ENCODE measurements at regions not wholly inside any gene's neighbourhood (a gene's known extent, or its start where the extent isn't known, plus 50 kb on each side); places are given as distances from the start of the nearest gene placed in this dataset.

- in situ Hi-C loops (cut with MboI), result no loop called here
- H3K4me3 ChIP-seq, result no peak overlapping the region
- CTCF ChIA-PET (ENCODE audit: low intra/inter-chr PET ratio), result no interaction called here
- H3K9me3 ChIP-seq (replicated peaks; ENCODE audit: control insufficient read depth, insufficient read depth, low read depth, low read length), result no peaks in the 10 kb centered on the region
- H3K9ac ChIP-seq (ENCODE audit: insufficient read depth in 1 of 2, low read depth in 2 of 2, low read length in 2 of 2), result no peak overlapping the region
- no peaks in the 10 kb centered on the region for H3K79me2 ChIP-seq (ENCODE audit: control insufficient read depth, insufficient read depth, low read length)
- intact Hi-C loops (cut with micrococcal nuclease), result no loop called here
- H4K20me1 ChIP-seq (replicated peaks; ENCODE audit: control insufficient read depth, insufficient read depth, low read length), result no peaks in the 10 kb centered on the region
- TF ChIP-seq ZNF398 (CRISPR knock-in tag; IDR thresholded peaks at IDR 0.05), result no peak
- no peak overlapping the region for H3K27ac ChIP-seq (ENCODE audit: extremely low read depth, low read depth, low read length)
- no peak for FAIRE-seq
- H2AFZ ChIP-seq (ENCODE audit: low read depth, low read length), result no peak overlapping the region
- no peaks in the 10 kb centered on the region for H3K36me3 ChIP-seq (ENCODE audit: control insufficient read depth, insufficient read depth, low read length)
- BruUV-seq (replicated peaks), result no TSS peak
- no peaks in the 10 kb centered on the region for H3K27me3 ChIP-seq (ENCODE audit: control insufficient read depth in 2 of 2, insufficient read depth in 2 of 2, low read length in 2 of 2)
- H3K9me1 ChIP-seq (ENCODE audit: control insufficient read depth, insufficient read depth, low read length), result no peaks in the 10 kb centered on the region
- no peak for ATAC-seq
- POLR2A ChIA-PET, result no interaction called here
- no peak overlapping the region for H3K4me2 ChIP-seq (ENCODE audit: insufficient read depth, low read length)
- H3K4me1 ChIP-seq (replicated peaks in 1 of 2; ENCODE audit: control insufficient read depth in 2 of 2, insufficient read depth in 2 of 2, low read length in 2 of 2), result no peaks in the 10 kb centered on the region
- DNase-seq (ENCODE audit: extremely low read depth in 1 of 4, low spot score in 3 of 4), result no peak
Observed at GRCh38 chr3:162780313-162780712, 1283.7 kb downstream of the OTOL1 start.

- no peak for DNase-seq (ENCODE audit: extremely low read depth in 1 of 4, low spot score in 3 of 4)
- no TSS peak for BruUV-seq (replicated peaks)
- no peak for TF ChIP-seq HES1 (IDR thresholded peaks at IDR 0.05; ENCODE audit: low read depth)
- TF ChIP-seq PTTG1 (tag; IDR thresholded peaks at IDR 0.05; ENCODE audit: low read depth), result no peak
- TF ChIP-seq ZNF354B (CRISPR knock-in tag; IDR thresholded peaks at IDR 0.05), result no peak
- TF ChIP-seq RHOXF2B (CRISPR knock-in tag; conservative IDR thresholded peaks at IDR 0.05), result no peak
- TF ChIP-seq CTBP1 (IDR thresholded peaks at IDR 0.05; ENCODE audit: borderline replicate concordance), result no peak
- no peak for TF ChIP-seq POLR2G (IDR thresholded peaks at IDR 0.05; ENCODE audit: low read depth, low read length)
- TF ChIP-seq ZNF512 (tag; IDR thresholded peaks at IDR 0.05), result no peak
- TF ChIP-seq NR0B1 (IDR thresholded peaks at IDR 0.05; ENCODE audit: partially characterized antibody), result no peak
- no peak for TF ChIP-seq FOSL1 (tag; conservative IDR thresholded peaks at IDR 0.05)
- no peak for TF ChIP-seq EWSR1 (IDR thresholded peaks at IDR 0.05; ENCODE audit: borderline replicate concordance, low read depth, partially characterized antibody)
Observed at GRCh38 chr3:162799910-162800309, 1303.3 kb downstream of the OTOL1 start.

More at GRCh38 chr3:162799910-162800309, 1303.3 kb downstream of the OTOL1 start:
- Histone ChIP-seq H3K9me3 (replicated peaks; ENCODE audit: control insufficient read depth, insufficient read depth, low read depth, low read length) (no peaks in the 10 kb centered on the region), H3K9me1 (ENCODE audit: control insufficient read depth, insufficient read depth, low read length) (no peaks in the 10 kb centered on the region), H3K36me3 (ENCODE audit: control insufficient read depth, insufficient read depth, low read length) (no peaks in the 10 kb centered on the region), H3K79me2 (ENCODE audit: control insufficient read depth, insufficient read depth, low read length) (no peaks in the 10 kb centered on the region), H3K4me1 (replicated peaks in 1 of 2; ENCODE audit: control insufficient read depth in 2 of 2, insufficient read depth in 2 of 2, low read length in 2 of 2) (no peaks in the 10 kb centered on the region), H3K4me3 (no peak overlapping the region), H3K4me2 (ENCODE audit: insufficient read depth, low read length) (no peak overlapping the region), H3K9ac (ENCODE audit: insufficient read depth in 1 of 2, low read depth in 2 of 2, low read length in 2 of 2) (no peak overlapping the region), H2AFZ (ENCODE audit: low read depth, low read length) (no peak overlapping the region), H4K20me1 (replicated peaks; ENCODE audit: control insufficient read depth, insufficient read depth, low read length) (no peaks in the 10 kb centered on the region), H3K27me3 (ENCODE audit: control insufficient read depth in 2 of 2, insufficient read depth in 2 of 2, low read length in 2 of 2) (no peaks in the 10 kb centered on the region), H3K27ac (ENCODE audit: extremely low read depth, low read depth, low read length) (no peak overlapping the region)
- 0% methylated on average over 2 of the region's 2 CpGs for WGBS (ENCODE audit: insufficient coverage, low coverage, missing lambda C conversion rate)
- ChIA-PET CTCF (ENCODE audit: low intra/inter-chr PET ratio) (no interaction called here), POLR2A (no interaction called here)
- in situ Hi-C loops (cut with MboI) (no loop called here), intact Hi-C loops (cut with micrococcal nuclease) (no loop called here)
- ATAC-seq (no peak), FAIRE-seq (no peak)
